Stimulated activated CD8-positive, alpha-beta memory T cell treated with anti-CD3 and anti-CD28 coated beads, Interleukin-4, amount 100 ng/mL, for 1 hour (primary cell): ENCODE measurements at regions not wholly inside any gene's neighbourhood (a gene's known extent, or its start where the extent isn't known, plus 50 kb on each side); places are given as distances from the start of the nearest gene placed in this dataset.

ENCODE experiments used
- DNase-seq, 2 donors: peaks; one replicate each; pipeline ENCODE4 v3.0.0-alpha.2; 2020; ENCODE audit warnings: low read depth in 2 of 2, low spot score in 1 of 2

- DNase-seq, result no peak
Measured at GRCh38 chr17:5861854-5862253, 208.3 kb upstream of the WSCD1 start.

GRCh38 chr17:5862395-5862794, 207.8 kb upstream of the WSCD1 start:
- no peak for DNase-seq

GRCh38 chr17:5864741-5865657, 205.2 kb upstream of the WSCD1 start:
- DNase-seq, result no peak

GRCh38 chr17:5866978-5867377, 203.2 kb upstream of the WSCD1 start:
- no peak for DNase-seq

- DNase-seq, result no peak
Measured at GRCh38 chr17:5869041-5869745, 201.0 kb upstream of the WSCD1 start.

GRCh38 chr17:5870231-5870953, 199.8 kb upstream of the WSCD1 start:
- DNase-seq, result no peak

- DNase-seq, result no peak
Measured at GRCh38 chr17:5871666-5872065, 198.5 kb upstream of the WSCD1 start.

- DNase-seq, result no peak
Measured at GRCh38 chr17:5872831-5873230, 197.3 kb upstream of the WSCD1 start.

- no peak for DNase-seq
Measured at GRCh38 chr17:5873781-5874180, 196.4 kb upstream of the WSCD1 start.

- no peak for DNase-seq
Measured at GRCh38 chr17:5874486-5874885, 195.7 kb upstream of the WSCD1 start.

- no peak for DNase-seq
Measured at GRCh38 chr17:5877366-5877765, 192.8 kb upstream of the WSCD1 start.

GRCh38 chr17:5877948-5878347, 192.2 kb upstream of the WSCD1 start:
- DNase-seq, result no peak

- DNase-seq, result no peak
Measured at GRCh38 chr17:5881849-5882248, 188.3 kb upstream of the WSCD1 start.

GRCh38 chr17:5883775-5884665, 186.2 kb upstream of the WSCD1 start:
- DNase-seq, result no peak

GRCh38 chr17:5885336-5885735, 184.8 kb upstream of the WSCD1 start:
- DNase-seq, result no peak

- DNase-seq, result no peak
Measured at GRCh38 chr17:5888811-5889210, 181.4 kb upstream of the WSCD1 start.

- no peak for DNase-seq
Measured at GRCh38 chr17:5892921-5893675, 177.1 kb upstream of the WSCD1 start.

- no peak for DNase-seq
Measured at GRCh38 chr17:5893741-5894140, 176.4 kb upstream of the WSCD1 start.

GRCh38 chr17:5895276-5895675, 174.9 kb upstream of the WSCD1 start:
- no peak for DNase-seq

- no peak for DNase-seq
Measured at GRCh38 chr17:5896215-5896614, 174.0 kb upstream of the WSCD1 start.
